Endothelial cell of umbilical vein (primary cell): ENCODE measurements at regions not wholly inside any gene's neighbourhood (a gene's known extent, or its start where the extent isn't known, plus 50 kb on each side); places are given as distances from the start of the nearest gene placed in this dataset.

ENCODE experiments used
- CTCF ChIP-seq, 2 donors: IDR thresholded peaks; 1 replicate in 1 of 2; 2 replicates in 1 of 2; pipeline ENCODE4 v1.5.1; 2011; ENCODE audit warnings: low read length in 2 of 2, mild to moderate bottlenecking in 2 of 2, moderate library complexity in 2 of 2, control low read depth in 1 of 2, inconsistent platforms in 1 of 2, low read depth in 1 of 2; ENCODE audit not compliant: insufficient read depth in 1 of 2; ENCODE audit errors: extremely low read depth in 1 of 2
- EZH2 ChIP-seq: IDR thresholded peaks from 2 replicates; pipeline ENCODE4 v1.6.1; 2012; ENCODE audit warnings: borderline replicate concordance, low read depth, mild to moderate bottlenecking, moderate library complexity, low read length, inconsistent platforms; ENCODE audit not compliant: severe bottlenecking
- FOS ChIP-seq: IDR thresholded peaks from 2 replicates; pipeline ENCODE4 v1.6.1; 2011; ENCODE audit warnings: mild to moderate bottlenecking, low read length, moderate library complexity, borderline replicate concordance; ENCODE audit not compliant: insufficient read depth
- JUN ChIP-seq: IDR thresholded peaks from 2 replicates; pipeline ENCODE4 v1.6.1; 2011; ENCODE audit warnings: borderline replicate concordance, low read depth; ENCODE audit not compliant: insufficient read length, insufficient read depth
- MAX ChIP-seq: IDR thresholded peaks from 2 replicates; pipeline ENCODE4 v1.6.1; 2011; ENCODE audit not compliant: insufficient read depth, insufficient read length
- MYC ChIP-seq: IDR thresholded peaks from one replicate; pipeline ENCODE4 v1.6.1; 2011; ENCODE audit warnings: mild to moderate bottlenecking, low read depth, low read length
- POLR2A ChIP-seq: IDR thresholded peaks from 2 replicates; pipeline ENCODE4 v1.6.1; 2012; ENCODE audit warnings: low read depth, mild to moderate bottlenecking, control low read depth, low read length
- POLR2AphosphoS5 ChIP-seq: IDR thresholded peaks from 2 replicates; pipeline ENCODE4 v1.6.1; 2012; ENCODE audit warnings: low read depth, mild to moderate bottlenecking, control low read depth, low read length, moderate library complexity; ENCODE audit not compliant: insufficient read depth

- TF ChIP-seq CTCF (IDR thresholded peaks at IDR 0.05; ENCODE audit: extremely low read depth in 1 of 2, insufficient read depth in 1 of 2, low read depth in 1 of 2, low read length in 2 of 2) (no peak), MYC (no peak), EZH2 (no peak), POLR2A (no peak), FOS (no peak), POLR2AphosphoS5 (no peak), MAX (no peak), JUN (no peak)
Observed at GRCh38 chr4:163915896-163916295, 421.4 kb downstream of the TMA16 start.
